PC-3 (cell line): ENCODE measurements at regions not wholly inside any gene's neighbourhood (a gene's known extent, or its start where the extent isn't known, plus 50 kb on each side); places are given as distances from the start of the nearest gene placed in this dataset.

ENCODE experiments used
- CTCF ChIP-seq: fragments of 300-600 bp; sonication (generic); conservative IDR thresholded peaks from 2 replicates; pipeline ENCODE4 v1.5.1; 2017; ENCODE audit warnings: antibody characterized with exemption, low read depth, mild to moderate bottlenecking, low read length
- EZH2 ChIP-seq: fragments of 300-600 bp; sonication (generic); IDR thresholded peaks from one replicate; pipeline ENCODE4 v1.6.1; 2017; ENCODE audit warnings: antibody characterized with exemption, mild to moderate bottlenecking, low read length; ENCODE audit not compliant: unreplicated experiment

GRCh38 chr1:189811960-189812359, 665.7 kb downstream of the BRINP3 start:
- no peak for TF ChIP-seq CTCF
- no peak for TF ChIP-seq EZH2
